HCT116 (cell line): ENCODE measurements at regions not wholly inside any gene's neighbourhood (a gene's known extent, or its start where the extent isn't known, plus 50 kb on each side); places are given as distances from the start of the nearest gene placed in this dataset.

Experiments
- ATAC-seq: fragments of 200-7000 bp; cut with Tn5 transposase; 2 replicates; pipeline ENCODE4 v1.9.1; 2020; ENCODE audit warnings: mild to moderate bottlenecking, moderate library complexity
- BruUV-seq: library from RNA; stranded (reverse); fragments of 400-500 nt; replicated peaks from 2 replicates; lab custom pipeline; 2021; lab: Mats Ljungman, UMichigan
- CTCF ChIA-PET: fragments of 300-600 bp; sonication (Branson Sonifier 250); formaldehyde crosslinking; loops from one replicate; lab custom pipeline; 2021; ENCODE audit warnings: antibody characterized with exemption; lab: Charles Lee
- POLR2A ChIA-PET: fragments of 300-600, 350-600 bp; sonication (Branson Sonifier 250); formaldehyde crosslinking; loops from one replicate; lab custom pipeline; 2021; ENCODE audit warnings: antibody characterized with exemption; lab: Charles Lee
- RAD21 ChIA-PET, 2 experiments: fragments of 300-600 bp; sonication (Branson Sonifier 250); formaldehyde crosslinking; loops; one replicate each; lab custom pipeline; 2023; ENCODE audit warnings: low total read pairs in 2 of 2; ENCODE audit not compliant: uncharacterized antibody in 2 of 2, unreplicated experiment in 2 of 2, low non-redundant PET in 1 of 2; lab: Charles Lee
- DNase-seq: peaks from one replicate; pipeline ENCODE4 v3.0.0-alpha.2; 2010; ENCODE audit warnings: low read depth, low spot score
- H2AFZ ChIP-seq: fragments of 200-600 bp; shearing (Covaris generic), sonication (generic); 2 replicates; pipeline ENCODE4 v1.6.1; 2017; ENCODE audit warnings: low read depth, mixed run types, mixed read lengths, antibody characterized with exemption, low read length; ENCODE audit not compliant: poor library complexity, severe bottlenecking
- H3K27ac ChIP-seq: 2 replicates; pipeline ENCODE4 v1.5.1; 2012; ENCODE audit warnings: low read depth, low read length
- H3K27me3 ChIP-seq: fragments of 200-600 bp; sonication (generic); 2 replicates; pipeline ENCODE4 v1.6.1; 2016; ENCODE audit warnings: mixed run types, low read length, mixed read lengths; ENCODE audit not compliant: insufficient read depth
- H3K36me3 ChIP-seq, 2 experiments: fragments of 200-500 bp in 1 of 2; fragments of 200-600 bp in 1 of 2; sonication (Bioruptor generic) in 1 of 2; sonication (generic) in 1 of 2; 2 replicates each; pipeline versions ENCODE4 v1.5.1 to v1.6.1; 2014 to 2016; ENCODE audit warnings: low read length in 2 of 2, inconsistent platforms in 1 of 2, mixed read lengths in 1 of 2, mixed run types in 1 of 2; ENCODE audit not compliant: insufficient read depth in 2 of 2, control insufficient read depth in 1 of 2
- H3K4me1 ChIP-seq, 2 experiments: fragments of 200-600 bp in 1 of 2; sonication (generic) in 1 of 2; 2 replicates each; pipeline versions ENCODE4 v1.5.1 to v1.6.1; 2012 to 2017; ENCODE audit warnings: low read length in 2 of 2, inconsistent platforms in 1 of 2, mild to moderate bottlenecking in 1 of 2, mixed read lengths in 1 of 2, mixed run types in 1 of 2, moderate library complexity in 1 of 2; ENCODE audit not compliant: insufficient read depth in 2 of 2, control insufficient read depth in 1 of 2
- H3K4me2 ChIP-seq: fragments of 200-600 bp; sonication (generic); 2 replicates; pipeline ENCODE4 v1.6.1; 2017; ENCODE audit warnings: mixed run types, low read length, mixed read lengths
- H3K4me3 ChIP-seq, 2 experiments: fragments of 200-600 bp in 1 of 2; sonication (generic) in 1 of 2; replicated peaks in 1 of 2; 2 replicates each; pipeline ENCODE4 v1.5.1; 2011 to 2016; ENCODE audit warnings: low read length in 2 of 2, control low read depth in 1 of 2, low read depth in 1 of 2, mild to moderate bottlenecking in 1 of 2, mixed read lengths in 1 of 2, mixed run types in 1 of 2
- H3K79me2 ChIP-seq: fragments of 200-600 bp; sonication (generic); 2 replicates; pipeline ENCODE4 v1.6.1; 2017; ENCODE audit warnings: mild to moderate bottlenecking, mixed run types, low read length, moderate library complexity, mixed read lengths; ENCODE audit not compliant: insufficient read depth
- H3K9ac ChIP-seq: fragments of 200-600 bp; sonication (generic); 2 replicates; pipeline ENCODE4 v1.6.1; 2016; ENCODE audit warnings: low read length, mixed read lengths
- H3K9me2 ChIP-seq: fragments of 200-600 bp; sonication (generic), shearing (Covaris generic); 2 replicates; pipeline ENCODE4 v1.6.1; 2017; ENCODE audit warnings: mixed run types, mild to moderate bottlenecking, moderate library complexity; ENCODE audit not compliant: insufficient read depth
- H3K9me3 ChIP-seq, 2 experiments: fragments of 200-500 bp in 1 of 2; fragments of 200-600 bp in 1 of 2; sonication (Bioruptor generic) in 1 of 2; sonication (generic) in 1 of 2; 2 replicates each; pipeline ENCODE4 v1.6.1; 2014 to 2017; ENCODE audit warnings: low read length in 2 of 2, mixed read lengths in 2 of 2, inconsistent platforms in 1 of 2, low read depth in 1 of 2, mild to moderate bottlenecking in 1 of 2, mixed run types in 1 of 2, moderate library complexity in 1 of 2; ENCODE audit not compliant: control insufficient read depth in 1 of 2, insufficient read depth in 1 of 2
- H4K20me1 ChIP-seq: fragments of 200-600 bp; sonication (generic), shearing (Covaris generic); 2 replicates; pipeline ENCODE4 v1.6.1; 2017; ENCODE audit warnings: mixed run types, mild to moderate bottlenecking, moderate library complexity; ENCODE audit not compliant: insufficient read depth
- EZH2 ChIP-seq: fragments of 200-600 bp; sonication (generic); IDR thresholded peaks from 2 replicates; pipeline ENCODE4 v1.6.1; 2017; ENCODE audit warnings: antibody characterized with exemption, mixed run types
- FOSL1 ChIP-seq: IDR thresholded peaks from 2 replicates; pipeline ENCODE4 v1.6.1; 2012; ENCODE audit warnings: low read depth
- SIN3A ChIP-seq: IDR thresholded peaks from 2 replicates; pipeline ENCODE4 v1.6.1; 2012; ENCODE audit warnings: low read depth
- TCF7L2 ChIP-seq: IDR thresholded peaks from 2 replicates; pipeline ENCODE4 v1.7.0; 2011; ENCODE audit warnings: borderline replicate concordance, inconsistent platforms; ENCODE audit not compliant: insufficient read depth, insufficient read length; ENCODE audit errors: extremely low read depth
- ZFX ChIP-seq: fragments of 450-650 bp; IDR thresholded peaks from 2 replicates; pipeline ENCODE4 v1.6.1; 2017
- ZNF274 ChIP-seq: fragments of 200-500 bp; sonication (Bioruptor generic); IDR thresholded peaks from 2 replicates; pipeline ENCODE4 v1.6.1; 2014; ENCODE audit warnings: mild to moderate bottlenecking, low read depth, low read length, inconsistent platforms
- intact Hi-C: fragments of 100-400 bp; cut with micrococcal nuclease; formaldehyde crosslinking; loops from 2 replicates; pipeline ENCODE4 v1.10.0; 2022
- TF ChIP-seq, protein P1 (sequence below): IDR thresholded peaks from 2 replicates; pipeline ENCODE4 v1.6.1; 2012; ENCODE audit warnings: low read depth
- TF ChIP-seq, protein P2 (sequence below): IDR thresholded peaks from 2 replicates; pipeline ENCODE4 v1.6.1; 2011; ENCODE audit warnings: mild to moderate bottlenecking, low read length, moderate library complexity; ENCODE audit not compliant: insufficient replicate concordance; ENCODE audit errors: extremely low read depth
- TF ChIP-seq, protein P3 (sequence below): IDR thresholded peaks from 2 replicates; pipeline ENCODE4 v1.6.1; 2012

DNA sequence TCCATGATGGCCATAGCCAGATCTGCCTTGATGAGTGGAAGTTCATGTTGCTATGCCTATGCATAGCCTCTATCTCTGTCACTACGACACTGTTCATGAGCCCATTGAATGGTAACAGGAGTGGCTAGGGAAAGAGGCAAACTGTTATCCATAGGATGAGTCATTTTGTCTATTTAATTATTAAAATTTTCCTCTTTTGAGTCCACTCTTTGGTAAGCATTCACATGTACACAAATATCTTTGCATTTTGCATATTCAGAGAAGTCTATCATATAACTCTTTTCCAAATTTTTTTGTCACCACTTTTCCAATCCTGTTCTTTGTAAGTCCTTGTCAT lies 364.4 kb downstream of the KCNJ3 start:
- no peak for ATAC-seq
- Histone ChIP-seq H2AFZ (no peak overlapping the region), H3K27me3 (no peaks in the 10 kb centered on the region), H3K9me3 (peaks cover 0 to 5% of the 10 kb centered on the region in 2 experiments; a peak in 1 of 4 replicates), H3K4me2 (no peak overlapping the region), H3K36me3 (no peaks in the 10 kb centered on the region), H3K9ac (no peak overlapping the region), H3K27ac (no peak overlapping the region), H3K4me3 (no peak overlapping the region), H3K4me1 (no peaks in the 10 kb centered on the region), H3K9me2 (no peaks in the 10 kb centered on the region), H4K20me1 (no peaks in the 10 kb centered on the region), H3K79me2 (no peaks in the 10 kb centered on the region)
- POLR2A ChIA-PET = no interaction called here
- CTCF ChIA-PET = no interaction called here
- intact Hi-C loops = no loop called here
- TF ChIP-seq ZFX = no peak
- RAD21 ChIA-PET = no interaction called here
- BruUV-seq = no TSS peak
- DNase-seq = no peak

DNA sequence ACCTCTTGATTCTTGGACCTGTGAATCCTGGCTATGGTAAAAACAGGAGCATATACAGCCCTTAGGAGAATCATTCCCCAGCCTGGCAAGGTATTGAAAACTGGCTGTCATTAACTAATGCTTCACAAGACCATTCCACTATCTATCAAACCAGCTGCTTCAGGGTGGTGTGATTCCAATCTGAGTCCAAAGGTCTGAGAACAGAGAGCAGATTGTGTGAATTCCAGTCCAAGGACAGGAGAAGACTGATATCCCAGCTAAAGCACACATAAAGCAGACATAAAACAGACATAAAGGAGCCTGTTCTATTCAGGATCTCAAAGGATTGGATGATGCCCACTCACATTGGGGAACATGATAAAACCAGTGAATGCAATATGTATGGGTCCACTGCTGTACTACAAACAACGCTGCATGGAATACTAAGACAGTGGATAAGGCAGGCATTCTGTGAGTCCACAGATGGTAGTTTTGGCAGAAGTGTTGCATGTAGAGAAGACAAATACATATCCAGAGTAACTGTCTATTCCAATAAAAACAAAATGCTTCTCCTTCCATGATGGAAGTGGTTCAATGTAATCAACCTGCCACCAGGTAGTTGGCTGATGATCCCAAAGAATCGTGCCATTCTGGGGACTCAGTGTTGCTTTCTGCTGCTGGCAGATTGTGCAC lies 363.9 kb downstream of the KCNJ3 start:
- TF ChIP-seq, protein P1, sequence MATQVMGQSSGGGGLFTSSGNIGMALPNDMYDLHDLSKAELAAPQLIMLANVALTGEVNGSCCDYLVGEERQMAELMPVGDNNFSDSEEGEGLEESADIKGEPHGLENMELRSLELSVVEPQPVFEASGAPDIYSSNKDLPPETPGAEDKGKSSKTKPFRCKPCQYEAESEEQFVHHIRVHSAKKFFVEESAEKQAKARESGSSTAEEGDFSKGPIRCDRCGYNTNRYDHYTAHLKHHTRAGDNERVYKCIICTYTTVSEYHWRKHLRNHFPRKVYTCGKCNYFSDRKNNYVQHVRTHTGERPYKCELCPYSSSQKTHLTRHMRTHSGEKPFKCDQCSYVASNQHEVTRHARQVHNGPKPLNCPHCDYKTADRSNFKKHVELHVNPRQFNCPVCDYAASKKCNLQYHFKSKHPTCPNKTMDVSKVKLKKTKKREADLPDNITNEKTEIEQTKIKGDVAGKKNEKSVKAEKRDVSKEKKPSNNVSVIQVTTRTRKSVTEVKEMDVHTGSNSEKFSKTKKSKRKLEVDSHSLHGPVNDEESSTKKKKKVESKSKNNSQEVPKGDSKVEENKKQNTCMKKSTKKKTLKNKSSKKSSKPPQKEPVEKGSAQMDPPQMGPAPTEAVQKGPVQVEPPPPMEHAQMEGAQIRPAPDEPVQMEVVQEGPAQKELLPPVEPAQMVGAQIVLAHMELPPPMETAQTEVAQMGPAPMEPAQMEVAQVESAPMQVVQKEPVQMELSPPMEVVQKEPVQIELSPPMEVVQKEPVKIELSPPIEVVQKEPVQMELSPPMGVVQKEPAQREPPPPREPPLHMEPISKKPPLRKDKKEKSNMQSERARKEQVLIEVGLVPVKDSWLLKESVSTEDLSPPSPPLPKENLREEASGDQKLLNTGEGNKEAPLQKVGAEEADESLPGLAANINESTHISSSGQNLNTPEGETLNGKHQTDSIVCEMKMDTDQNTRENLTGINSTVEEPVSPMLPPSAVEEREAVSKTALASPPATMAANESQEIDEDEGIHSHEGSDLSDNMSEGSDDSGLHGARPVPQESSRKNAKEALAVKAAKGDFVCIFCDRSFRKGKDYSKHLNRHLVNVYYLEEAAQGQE = no peak
- TF ChIP-seq TCF7L2 (no peak), SIN3A (no peak), FOSL1 (no peak), EZH2 (no peak), ZNF274 (no peak)
- TF ChIP-seq, protein P2, sequence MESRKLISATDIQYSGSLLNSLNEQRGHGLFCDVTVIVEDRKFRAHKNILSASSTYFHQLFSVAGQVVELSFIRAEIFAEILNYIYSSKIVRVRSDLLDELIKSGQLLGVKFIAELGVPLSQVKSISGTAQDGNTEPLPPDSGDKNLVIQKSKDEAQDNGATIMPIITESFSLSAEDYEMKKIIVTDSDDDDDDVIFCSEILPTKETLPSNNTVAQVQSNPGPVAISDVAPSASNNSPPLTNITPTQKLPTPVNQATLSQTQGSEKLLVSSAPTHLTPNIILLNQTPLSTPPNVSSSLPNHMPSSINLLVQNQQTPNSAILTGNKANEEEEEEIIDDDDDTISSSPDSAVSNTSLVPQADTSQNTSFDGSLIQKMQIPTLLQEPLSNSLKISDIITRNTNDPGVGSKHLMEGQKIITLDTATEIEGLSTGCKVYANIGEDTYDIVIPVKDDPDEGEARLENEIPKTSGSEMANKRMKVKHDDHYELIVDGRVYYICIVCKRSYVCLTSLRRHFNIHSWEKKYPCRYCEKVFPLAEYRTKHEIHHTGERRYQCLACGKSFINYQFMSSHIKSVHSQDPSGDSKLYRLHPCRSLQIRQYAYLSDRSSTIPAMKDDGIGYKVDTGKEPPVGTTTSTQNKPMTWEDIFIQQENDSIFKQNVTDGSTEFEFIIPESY = no peak
- TF ChIP-seq, protein P3, sequence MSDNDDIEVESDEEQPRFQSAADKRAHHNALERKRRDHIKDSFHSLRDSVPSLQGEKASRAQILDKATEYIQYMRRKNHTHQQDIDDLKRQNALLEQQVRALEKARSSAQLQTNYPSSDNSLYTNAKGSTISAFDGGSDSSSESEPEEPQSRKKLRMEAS = no peak
- no peaks in the 10 kb centered on the region for H3K4me1 ChIP-seq
- H4K20me1 ChIP-seq = no peaks in the 10 kb centered on the region
- DNase-seq (no peak), ATAC-seq (no peak)
- H3K9ac ChIP-seq = no peak overlapping the region
- BruUV-seq = no TSS peak
- ChIA-PET CTCF (no interaction called here), RAD21 (no interaction called here), POLR2A (no interaction called here)
- no peaks in the 10 kb centered on the region for H3K79me2 ChIP-seq
- no peaks in the 10 kb centered on the region for H3K27me3 ChIP-seq
- intact Hi-C loops = no loop called here
- no peaks in the 10 kb centered on the region for H3K36me3 ChIP-seq
- no peak overlapping the region for H2AFZ ChIP-seq
- no peak overlapping the region for H3K4me2 ChIP-seq
- H3K27ac ChIP-seq = no peak overlapping the region
- H3K4me3 ChIP-seq = no peak overlapping the region
- H3K9me2 ChIP-seq = no peaks in the 10 kb centered on the region
- peaks cover 0 to 5% of the 10 kb centered on the region in 2 experiments; a peak in 1 of 4 replicates for H3K9me3 ChIP-seq
